GM10248 (cell line): ENCODE measurements at regions not wholly inside any gene's neighbourhood (a gene's known extent, or its start where the extent isn't known, plus 50 kb on each side); places are given as distances from the start of the nearest gene placed in this dataset.
"Not testable (repeated sequence)": the region's sequence is repeated elsewhere in the genome, so short reads cannot be mapped to it uniquely, and the experiment has no call there.

Experiments
- CTCF ChIA-PET: fragments of 300-600 bp; sonication (Branson Sonifier 250); formaldehyde crosslinking; extraction: SDS; loops from one replicate; lab custom pipeline; 2021; ENCODE audit warnings: antibody characterized with exemption; lab: Yijun Ruan, JAX
- POLR2A ChIA-PET: fragments of 350-650 bp; sonication (Branson Sonifier 250); formaldehyde crosslinking; extraction: SDS; loops from one replicate; lab custom pipeline; 2020; ENCODE audit warnings: antibody characterized with exemption; lab: Yijun Ruan, JAX
- DNase-seq: peaks from one replicate; pipeline ENCODE4 v3.0.0; 2012; ENCODE audit errors: extremely low spot score
- CTCF ChIP-seq: IDR thresholded peaks from 2 replicates; pipeline ENCODE4 v1.5.1; 2012; ENCODE audit warnings: mild to moderate bottlenecking, low read depth; ENCODE audit errors: extremely low read depth, missing control alignments, control extremely low read depth

DNA sequence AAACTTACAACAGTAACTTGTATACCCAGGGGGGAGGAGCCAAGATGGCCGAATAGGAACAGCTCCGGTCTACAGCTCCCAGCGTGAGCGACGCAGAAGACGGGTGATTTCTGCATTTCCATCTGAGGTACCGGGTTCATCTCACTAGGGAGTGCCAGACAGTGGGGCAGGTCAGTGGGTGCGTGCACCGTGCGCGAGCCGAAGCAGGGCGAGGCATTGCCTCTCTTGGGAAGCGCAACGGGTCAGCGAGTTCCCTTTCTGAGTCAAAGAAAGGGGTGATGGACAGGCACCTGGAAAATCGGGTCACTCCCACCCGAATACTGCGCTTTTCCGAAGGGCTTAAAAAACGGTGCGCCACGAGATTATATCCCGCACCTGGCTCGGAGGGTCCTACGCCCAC is 278.8 kb downstream of the FAM47B start:
- POLR2A ChIA-PET, DNase-seq, CTCF ChIA-PET: not testable (repeated sequence)

- ChIA-PET POLR2A (no interaction called here), CTCF (no interaction called here)
- TF ChIP-seq CTCF: no peak
- no peak for DNase-seq
Observed at GRCh38 chrX:35244088-35244741, 301.6 kb downstream of the FAM47B start.

- TF ChIP-seq CTCF: no peak
- ChIA-PET POLR2A (no interaction called here), CTCF (no interaction called here)
- DNase-seq: no peak
Observed at GRCh38 chrX:35244796-35245508, 302.4 kb downstream of the FAM47B start.

- CTCF ChIA-PET: no interaction called here
- DNase-seq: no peak
- TF ChIP-seq CTCF: no peak
- POLR2A ChIA-PET: no interaction called here
Observed at GRCh38 chrX:35251226-35251625, 308.6 kb downstream of the FAM47B start.

DNA sequence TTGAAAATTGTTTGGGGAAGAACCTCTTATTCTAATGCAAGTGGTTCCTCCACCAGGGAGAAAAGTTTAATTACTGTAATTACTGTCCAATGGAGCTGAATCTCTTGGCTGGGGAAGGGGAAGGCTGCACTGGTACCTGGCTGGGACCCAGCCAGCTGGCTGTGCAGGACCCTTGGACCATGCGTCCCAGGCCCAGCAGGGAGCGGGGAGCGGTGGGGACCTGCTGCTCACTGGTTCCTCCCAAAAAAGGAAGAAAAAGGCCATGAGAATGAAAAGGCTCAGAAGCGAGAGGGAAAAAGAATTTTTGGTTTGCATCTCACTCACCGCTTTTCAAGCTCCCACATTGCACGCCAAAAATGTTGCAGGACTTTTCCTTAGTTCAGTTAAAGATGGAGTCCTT is 333.5 kb downstream of the FAM47B start:
- CTCF ChIA-PET: no interaction called here
- DNase-seq: no peak
- POLR2A ChIA-PET: no interaction called here

DNA sequence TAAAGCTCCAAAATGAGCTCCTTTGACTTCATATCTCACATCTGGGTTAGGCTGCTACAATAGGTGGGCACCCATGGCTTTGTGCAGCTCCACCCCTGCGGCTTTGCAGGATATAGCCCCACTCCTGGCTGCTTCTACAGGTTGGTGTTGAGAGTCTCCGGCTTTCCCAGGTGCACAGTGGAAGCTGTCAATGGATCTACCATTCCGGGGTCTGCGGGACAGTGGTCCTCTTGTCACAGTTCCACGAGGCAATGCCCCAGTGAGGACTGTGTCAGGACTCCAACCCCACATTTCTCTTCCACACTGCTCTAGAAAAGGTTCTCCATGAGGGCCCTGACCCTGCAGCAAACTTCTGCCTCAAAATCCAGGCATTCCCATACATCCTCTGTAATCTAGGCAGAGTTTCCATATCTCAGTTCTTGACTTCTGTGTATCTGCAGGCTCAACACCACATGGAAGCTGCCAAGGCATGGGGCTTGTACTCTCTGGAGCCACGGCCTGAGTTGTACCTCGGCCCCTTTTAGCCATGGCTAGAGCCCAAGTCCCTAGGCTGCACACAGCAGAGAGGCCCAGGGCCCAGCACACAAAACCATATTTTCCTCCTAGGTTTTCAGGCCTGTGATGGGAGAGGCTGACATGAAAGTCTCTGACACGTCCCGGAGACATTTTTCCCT is 342.8 kb downstream of the FAM47B start:
- no peak for DNase-seq
- ChIA-PET CTCF (no interaction called here), POLR2A (no interaction called here)
- no peak for TF ChIP-seq CTCF

More for the DNA sequence above, 333.5 kb downstream of the FAM47B start:
- TF ChIP-seq CTCF: no peak

DNA sequence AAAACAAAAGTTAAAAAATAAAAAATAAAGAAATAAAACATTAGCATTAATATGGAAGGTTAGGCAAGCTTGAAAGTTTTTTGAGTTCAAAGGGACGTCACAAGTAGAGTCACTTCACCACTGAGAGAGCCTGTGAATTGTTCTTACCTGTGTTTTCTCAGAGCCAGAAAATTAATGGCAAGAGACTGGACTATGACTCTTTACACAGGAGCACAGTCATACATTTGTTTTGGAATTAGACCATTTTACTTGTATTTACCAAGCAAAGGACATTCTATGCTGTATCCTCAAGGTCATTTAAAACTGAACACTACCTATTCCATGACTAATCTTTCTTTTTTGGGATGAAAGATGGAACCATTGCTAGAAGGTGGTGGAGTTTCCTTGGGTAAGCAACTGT is 346.1 kb downstream of the FAM47B start:
- ChIA-PET CTCF (no interaction called here), POLR2A (no interaction called here)
- no peak for TF ChIP-seq CTCF
- no peak for DNase-seq
